GM18499 (cell line): ENCODE measurements at regions not wholly inside any gene's neighbourhood (a gene's known extent, or its start where the extent isn't known, plus 50 kb on each side); places are given as distances from the start of the nearest gene placed in this dataset.

Experiments
- ATAC-seq: cut with Tn5 transposase; IDR thresholded peaks from one replicate; pipeline ENCODE4 v1.9.1; 2021; ENCODE audit warnings: moderate number of reproducible peaks; ENCODE audit not compliant: insufficient read depth, unreplicated experiment

GRCh38 chr6:164023535-164023934, 609.0 kb downstream of the QKI start:
- ATAC-seq: no peak

GRCh38 chr6:164022632-164023031, 608.1 kb downstream of the QKI start:
- ATAC-seq: no peak

- no peak for ATAC-seq
Observed at GRCh38 chr6:164021589-164022250, 607.2 kb downstream of the QKI start.

- ATAC-seq: no peak
Observed at GRCh38 chr6:164020142-164020541, 605.6 kb downstream of the QKI start.

- no peak for ATAC-seq
Observed at GRCh38 chr6:164018133-164018532, 603.6 kb downstream of the QKI start.

- no peak for ATAC-seq
Observed at GRCh38 chr6:164016056-164016455, 601.5 kb downstream of the QKI start.

- no peak for ATAC-seq
Observed at GRCh38 chr6:164015088-164015484, 600.6 kb downstream of the QKI start.

- no peak for ATAC-seq
Observed at GRCh38 chr6:164014346-164015087, 600.0 kb downstream of the QKI start.

- no peak for ATAC-seq
Observed at GRCh38 chr6:164013480-164014208, 599.1 kb downstream of the QKI start.

GRCh38 chr6:164011321-164011720, 596.8 kb downstream of the QKI start:
- ATAC-seq: no peak

- no peak for ATAC-seq
Observed at GRCh38 chr6:164010441-164011103, 596.1 kb downstream of the QKI start.

GRCh38 chr6:164008902-164009301, 594.4 kb downstream of the QKI start:
- ATAC-seq: no peak

- no peak for ATAC-seq
Observed at GRCh38 chr6:164007881-164008280, 593.4 kb downstream of the QKI start.

- no peak for ATAC-seq
Observed at GRCh38 chr6:164006459-164006858, 591.9 kb downstream of the QKI start.

GRCh38 chr6:164005004-164005711, 590.6 kb downstream of the QKI start:
- no peak for ATAC-seq

GRCh38 chr6:164000276-164000675, 585.8 kb downstream of the QKI start:
- no peak for ATAC-seq

- no peak for ATAC-seq
Observed at GRCh38 chr6:163999475-164000125, 585.1 kb downstream of the QKI start.

- no peak for ATAC-seq
Observed at GRCh38 chr6:163998496-163998895, 584.0 kb downstream of the QKI start.

- ATAC-seq: no peak
Observed at GRCh38 chr6:163996491-163996890, 582.0 kb downstream of the QKI start.

GRCh38 chr6:163994566-163994965, 580.0 kb downstream of the QKI start:
- ATAC-seq: no peak
